Sigmoid colon (tissue), 6 donors: ENCODE measurements at regions not wholly inside any gene's neighbourhood (a gene's known extent, or its start where the extent isn't known, plus 50 kb on each side); places are given as distances from the start of the nearest gene placed in this dataset.

Source experiments
- DNase-seq: peaks from one replicate; pipeline ENCODE4 v3.0.0-alpha.2; 2019
- H3K27ac ChIP-seq, 4 donors: fragments of 200-600 bp; sonication (generic); one replicate each; pipeline ENCODE4 v1.5.1; 2016 to 2019; ENCODE audit warnings: mild to moderate bottlenecking in 1 of 4
- H3K27me3 ChIP-seq, 3 donors: fragments of 200-600 bp; sonication (generic); one replicate each; pipeline ENCODE4 v1.5.1; 2019; ENCODE audit warnings: mild to moderate bottlenecking in 1 of 3
- H3K36me3 ChIP-seq, 4 donors: fragments of 200-600 bp; sonication (generic); one replicate each; pipeline ENCODE4 v1.5.1; 2016 to 2019
- H3K4me1 ChIP-seq, 4 donors: fragments of 200-600 bp; sonication (generic); one replicate each; pipeline ENCODE4 v1.5.1; 2017 to 2019
- H3K4me3 ChIP-seq, 4 donors: fragments of 200-600 bp; sonication (generic); one replicate each; pipeline ENCODE4 v1.5.1; 2017 to 2019; ENCODE audit warnings: mild to moderate bottlenecking in 2 of 4, moderate library complexity in 1 of 4
- H3K9me3 ChIP-seq, 4 donors: fragments of 200-600 bp in 3 of 4; sonication (generic) in 3 of 4; one replicate each; pipeline versions ENCODE4 v1.5.1 to v1.6.1; 2013 to 2019
- EP300 ChIP-seq, 4 donors: sonication (generic); formaldehyde crosslinking; IDR thresholded peaks; one replicate each; pipeline ENCODE4 v1.6.1; 2017; ENCODE audit warnings: antibody characterized with exemption in 4 of 4
- POLR2A ChIP-seq, 2 donors: fragments of 450-650 bp; IDR thresholded peaks; one replicate each; pipeline ENCODE4 v1.6.1; 2016; ENCODE audit warnings: antibody characterized with exemption in 2 of 2, mild to moderate bottlenecking in 2 of 2, moderate library complexity in 2 of 2
- POLR2AphosphoS5 ChIP-seq, 4 donors: sonication (generic); formaldehyde crosslinking; IDR thresholded peaks; one replicate each; pipeline ENCODE4 v1.6.1; 2017; ENCODE audit warnings: antibody characterized with exemption in 4 of 4
- WGBS, 2 donors: extraction: QIAGEN DNeasy Blood & Tissue Kit; methylation state at CpG; one replicate each; pipeline ENCODE4 v1.1.7; 2013; 5-methylcytosine and 5-hydroxymethylcytosine counted together
- intact Hi-C: fragments of 100-400 bp; cut with DNase I; formaldehyde crosslinking; loops from one replicate; pipeline ENCODE4 v1.15.1; 2023
- TF ChIP-seq, protein P1 (sequence below), 4 experiments: fragments of 450-650 bp in 3 of 4; fragments of 200-600 bp in 1 of 4; IDR thresholded peaks; one replicate each; pipeline ENCODE4 v1.5.1; 2016 to 2019; ENCODE audit warnings: antibody characterized with exemption in 4 of 4, mild to moderate bottlenecking in 3 of 4, moderate library complexity in 2 of 4
- donor health status: healthy with polysubstance abuse.
- donor health status: healthy.

DNA sequence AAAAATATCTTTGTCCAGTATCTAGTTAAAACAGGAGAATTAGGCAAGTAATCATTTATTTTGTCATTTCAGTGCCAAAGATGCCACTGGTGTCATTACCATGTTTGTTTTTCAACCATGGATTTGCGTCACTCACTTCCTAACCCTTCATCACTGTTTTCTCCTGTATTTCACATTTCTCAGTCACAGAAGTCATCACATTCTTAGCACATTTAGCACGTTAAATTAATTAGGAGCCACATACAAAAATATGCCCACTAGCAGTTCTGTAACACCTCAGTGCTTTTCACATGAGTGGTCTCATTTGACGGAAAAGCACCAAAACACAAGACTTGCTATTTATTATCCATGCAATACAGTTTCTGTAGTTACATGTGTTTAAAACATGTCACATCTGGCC lies 546.0 kb downstream of the METTL15 start:
- peaks cover 0 to 3% (median 0%) of the 10 kb centered on the region in 4 donors for H3K4me1 ChIP-seq
- DNase-seq, result no peak
- 65 to 82% methylated on average over 3 of the region's 3 CpGs for WGBS, 2 donors
- H3K36me3 ChIP-seq, result no peaks in the 10 kb centered on the region
- H3K27ac ChIP-seq, result no peak overlapping the region
- TF ChIP-seq POLR2A (IDR thresholded peaks at IDR 0.05) (no peak), POLR2AphosphoS5 (IDR thresholded peaks at IDR 0.05) (no peak), EP300 (IDR thresholded peaks at IDR 0.05) (no peak)
- TF ChIP-seq, protein P1, sequence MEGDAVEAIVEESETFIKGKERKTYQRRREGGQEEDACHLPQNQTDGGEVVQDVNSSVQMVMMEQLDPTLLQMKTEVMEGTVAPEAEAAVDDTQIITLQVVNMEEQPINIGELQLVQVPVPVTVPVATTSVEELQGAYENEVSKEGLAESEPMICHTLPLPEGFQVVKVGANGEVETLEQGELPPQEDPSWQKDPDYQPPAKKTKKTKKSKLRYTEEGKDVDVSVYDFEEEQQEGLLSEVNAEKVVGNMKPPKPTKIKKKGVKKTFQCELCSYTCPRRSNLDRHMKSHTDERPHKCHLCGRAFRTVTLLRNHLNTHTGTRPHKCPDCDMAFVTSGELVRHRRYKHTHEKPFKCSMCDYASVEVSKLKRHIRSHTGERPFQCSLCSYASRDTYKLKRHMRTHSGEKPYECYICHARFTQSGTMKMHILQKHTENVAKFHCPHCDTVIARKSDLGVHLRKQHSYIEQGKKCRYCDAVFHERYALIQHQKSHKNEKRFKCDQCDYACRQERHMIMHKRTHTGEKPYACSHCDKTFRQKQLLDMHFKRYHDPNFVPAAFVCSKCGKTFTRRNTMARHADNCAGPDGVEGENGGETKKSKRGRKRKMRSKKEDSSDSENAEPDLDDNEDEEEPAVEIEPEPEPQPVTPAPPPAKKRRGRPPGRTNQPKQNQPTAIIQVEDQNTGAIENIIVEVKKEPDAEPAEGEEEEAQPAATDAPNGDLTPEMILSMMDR (IDR thresholded peaks at IDR 0.05), result no peak
- intact Hi-C loops, result no loop called here
- no peak overlapping the region for H3K4me3 ChIP-seq
- no peaks in the 10 kb centered on the region for H3K27me3 ChIP-seq
- H3K9me3 ChIP-seq, result no peaks in the 10 kb centered on the region

DNA sequence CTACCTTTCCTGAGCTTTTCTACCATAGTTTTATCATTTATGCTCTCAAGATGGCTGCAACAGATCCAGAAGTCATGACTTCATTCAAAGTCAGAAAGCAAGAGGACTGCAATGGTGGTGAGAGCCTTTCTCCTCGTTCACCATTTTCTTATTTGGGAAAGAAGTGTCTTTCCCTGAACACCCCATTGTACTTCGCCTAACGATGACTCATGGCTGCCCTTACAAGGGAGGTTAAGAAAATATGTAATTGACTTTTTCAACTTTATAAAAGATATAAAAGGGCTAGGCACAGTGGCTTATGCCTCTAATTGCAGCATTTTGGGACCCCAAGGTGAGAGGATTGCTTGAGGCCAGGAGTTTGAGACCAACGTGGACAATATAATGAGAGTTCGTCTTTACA lies 541.7 kb downstream of the METTL15 start:
- no peak for DNase-seq
- Histone ChIP-seq H3K4me3 (no peak overlapping the region), H3K36me3 (no peaks in the 10 kb centered on the region), H3K27me3 (no peaks in the 10 kb centered on the region), H3K9me3 (no peaks in the 10 kb centered on the region), H3K4me1 (no peaks in the 10 kb centered on the region), H3K27ac (no peak overlapping the region)
- WGBS, 2 donors, result 71 to 85% methylated on average over 5 of the region's 5 CpGs
- intact Hi-C loops, result no loop called here
- TF ChIP-seq, protein P1 (IDR thresholded peaks at IDR 0.05), result no peak
- TF ChIP-seq POLR2A (IDR thresholded peaks at IDR 0.05) (no peak), EP300 (IDR thresholded peaks at IDR 0.05) (no peak), POLR2AphosphoS5 (IDR thresholded peaks at IDR 0.05) (no peak)

DNA sequence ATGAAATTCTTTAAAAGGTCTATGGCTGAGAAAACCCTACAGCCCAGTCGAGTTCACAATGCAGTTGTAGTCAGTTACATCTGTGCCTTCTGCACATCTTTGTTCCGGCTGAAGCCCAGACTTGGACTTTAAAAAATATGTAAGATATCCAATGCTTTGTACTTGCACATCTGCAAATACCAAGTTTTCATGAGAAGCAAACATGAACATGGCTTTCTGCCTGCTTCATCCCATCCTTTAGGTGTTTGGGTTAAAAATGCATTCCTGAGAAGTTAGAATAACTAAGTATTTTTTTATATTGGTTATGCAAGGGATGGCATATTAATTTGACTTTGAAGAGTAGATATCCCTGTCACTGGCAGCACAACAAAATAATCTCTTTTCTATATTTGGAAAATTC lies 528.4 kb downstream of the METTL15 start:
- Histone ChIP-seq H3K27me3 (no peaks in the 10 kb centered on the region), H3K27ac (no peak overlapping the region), H3K4me3 (no peak overlapping the region), H3K36me3 (no peaks in the 10 kb centered on the region), H3K4me1 (no peaks in the 10 kb centered on the region), H3K9me3 (no peaks in the 10 kb centered on the region)
- 77 to 82% methylated on average over 2 of the region's 2 CpGs for WGBS, 2 donors
- TF ChIP-seq POLR2A (IDR thresholded peaks at IDR 0.05), result no peak
- no peak for TF ChIP-seq EP300 (IDR thresholded peaks at IDR 0.05)
- no peak for TF ChIP-seq POLR2AphosphoS5 (IDR thresholded peaks at IDR 0.05)
- TF ChIP-seq, protein P1 (IDR thresholded peaks at IDR 0.05), result no peak
- DNase-seq, result no peak
- intact Hi-C loops, result no loop called here

DNA sequence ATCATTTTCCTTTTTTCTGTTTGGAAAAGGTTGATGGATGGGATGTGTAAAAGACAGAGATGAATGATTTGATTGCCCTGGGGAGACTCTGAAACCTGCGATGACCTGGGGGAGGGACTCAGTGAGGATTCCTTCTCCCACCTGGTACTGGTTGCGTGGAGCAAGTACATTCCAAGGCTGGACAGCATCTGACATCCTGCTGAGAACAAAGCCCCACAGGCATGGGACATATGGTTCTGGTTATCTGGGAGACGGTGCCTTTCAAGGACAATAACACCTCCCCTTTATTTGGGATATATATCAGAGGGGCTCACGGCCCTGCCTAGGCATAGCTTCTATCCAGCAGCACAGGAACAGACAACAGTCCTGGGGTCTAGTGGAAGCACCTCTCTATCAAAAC lies 527.8 kb downstream of the METTL15 start:
- H3K4me1 ChIP-seq, result no peaks in the 10 kb centered on the region
- H3K9me3 ChIP-seq, result no peaks in the 10 kb centered on the region
- DNase-seq, result no peak
- no peaks in the 10 kb centered on the region for H3K36me3 ChIP-seq
- no peak overlapping the region for H3K4me3 ChIP-seq
- intact Hi-C loops, result no loop called here
- WGBS, 2 donors, result 52 to 55% methylated on average over 4 of the region's 4 CpGs
- no peaks in the 10 kb centered on the region for H3K27me3 ChIP-seq
- TF ChIP-seq POLR2AphosphoS5 (IDR thresholded peaks at IDR 0.05) (no peak), EP300 (IDR thresholded peaks at IDR 0.05) (no peak), POLR2A (IDR thresholded peaks at IDR 0.05) (no peak)
- TF ChIP-seq, protein P1 (IDR thresholded peaks at IDR 0.05), result no peak
- no peak overlapping the region for H3K27ac ChIP-seq

DNA sequence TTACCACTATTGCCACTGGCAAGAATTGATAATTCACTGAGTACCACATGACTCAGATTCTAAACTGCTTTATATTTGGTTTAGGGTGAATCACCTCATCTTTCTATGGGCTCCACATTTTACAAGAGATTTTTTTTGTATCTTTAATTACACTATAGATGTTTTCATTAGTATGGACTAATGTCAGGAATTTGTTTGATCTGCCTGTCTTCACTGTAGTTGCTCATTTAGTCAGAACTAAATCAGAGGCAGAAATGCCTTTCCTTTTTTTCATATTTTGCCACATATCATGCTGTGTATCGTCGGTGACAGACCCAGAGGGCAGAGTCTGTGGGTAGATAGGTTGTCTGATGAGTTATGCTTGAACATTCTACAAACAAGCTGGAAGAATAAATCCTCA lies 524.1 kb downstream of the METTL15 start:
- no peaks in the 10 kb centered on the region for H3K36me3 ChIP-seq
- H3K27ac ChIP-seq, result no peak overlapping the region
- intact Hi-C loops, result no loop called here
- DNase-seq, result no peak
- no peaks in the 10 kb centered on the region for H3K9me3 ChIP-seq
- H3K27me3 ChIP-seq, result no peaks in the 10 kb centered on the region
- no peak overlapping the region for H3K4me3 ChIP-seq
- no peaks in the 10 kb centered on the region for H3K4me1 ChIP-seq
- WGBS, 2 donors, result 89 to 95% methylated on average over 2 of the region's 2 CpGs
- no peak for TF ChIP-seq POLR2AphosphoS5 (IDR thresholded peaks at IDR 0.05)
- no peak for TF ChIP-seq POLR2A (IDR thresholded peaks at IDR 0.05)
- TF ChIP-seq, protein P1 (IDR thresholded peaks at IDR 0.05), result no peak
- TF ChIP-seq EP300 (IDR thresholded peaks at IDR 0.05), result no peak
